ENCODE measurements at regions not wholly inside any gene's neighbourhood (a gene's known extent, or its start where the extent isn't known, plus 50 kb on each side); places are given as distances from the start of the nearest gene placed in this dataset.

DNA sequence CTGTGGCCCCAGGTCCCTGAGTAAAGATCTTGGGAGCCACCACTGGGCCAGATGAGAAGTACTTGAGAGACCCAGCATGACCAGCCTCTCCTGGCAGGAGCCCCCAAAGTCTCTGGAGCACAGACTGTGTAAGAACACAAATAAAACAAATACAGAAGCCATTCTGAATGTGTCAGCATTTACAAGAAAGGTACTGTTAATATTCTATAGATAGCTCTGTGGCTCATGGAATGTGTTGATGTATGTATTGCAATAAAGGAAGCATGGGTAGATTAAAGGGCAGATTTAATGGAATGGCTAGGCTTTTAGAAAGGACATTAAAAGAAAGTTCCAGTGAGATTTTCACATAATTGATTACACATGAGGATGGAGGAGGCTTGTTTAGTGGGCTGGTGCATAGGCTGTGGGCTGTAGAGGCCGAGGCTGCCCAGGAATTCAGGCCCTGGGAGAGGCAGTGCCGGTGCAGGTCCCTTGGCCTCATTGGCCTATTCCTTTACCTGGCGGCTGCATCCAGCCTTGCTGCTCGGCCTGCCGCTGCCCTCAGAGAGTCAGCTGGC, 127.7 kb upstream of the DLX2 start:
- ATAC-seq (ENCODE audit: low read depth) (no peak), DNase-seq (ENCODE audit: low spot score in 2 of 2) (no peak)
- H3K36me3 Mint-ChIP-seq: no peaks in the 10 kb centered on the region
- no peak overlapping the region for H3K27ac Mint-ChIP-seq
- no peak overlapping the region for H3K4me3 Mint-ChIP-seq
- H3K9me3 Mint-ChIP-seq: no peaks in the 10 kb centered on the region
- peaks cover 31% of the 10 kb centered on the region for H3K27me3 Mint-ChIP-seq
- H3K4me1 Mint-ChIP-seq: peaks cover 14% of the 10 kb centered on the region

DNA sequence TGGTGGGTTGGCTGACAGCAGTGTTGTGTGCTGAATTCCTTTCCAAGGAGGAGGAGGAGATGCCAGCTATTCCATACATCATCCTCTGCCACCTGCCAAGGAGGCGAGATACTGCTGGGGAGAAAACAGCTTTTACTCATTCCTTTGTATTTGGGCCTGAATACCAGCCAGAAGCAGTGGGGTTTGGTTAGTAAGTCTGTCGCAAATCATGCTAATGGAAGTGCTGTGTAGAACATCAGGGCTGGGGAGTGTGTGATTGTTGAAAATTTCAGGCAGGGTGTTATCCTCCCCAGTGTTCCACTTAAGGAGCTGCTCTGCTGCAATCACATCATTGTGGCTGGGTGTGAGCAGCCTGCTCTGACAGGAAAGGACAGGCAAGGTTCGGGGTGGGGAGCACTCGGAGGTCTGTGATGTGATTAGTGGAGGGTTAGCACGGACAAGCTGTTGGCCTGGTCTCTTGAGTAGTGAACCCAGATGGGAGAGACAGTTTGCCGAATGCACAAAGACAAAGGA, 128.2 kb upstream of the DLX2 start:
- ATAC-seq (ENCODE audit: low read depth) (no peak), DNase-seq (ENCODE audit: low spot score in 2 of 2) (no peak)
- Mint-ChIP-seq H3K4me3 (no peak overlapping the region), H3K27me3 (peaks cover 31% of the 10 kb centered on the region), H3K27ac (no peak overlapping the region), H3K9me3 (no peaks in the 10 kb centered on the region), H3K36me3 (no peaks in the 10 kb centered on the region), H3K4me1 (peaks cover 14% of the 10 kb centered on the region)

DNA sequence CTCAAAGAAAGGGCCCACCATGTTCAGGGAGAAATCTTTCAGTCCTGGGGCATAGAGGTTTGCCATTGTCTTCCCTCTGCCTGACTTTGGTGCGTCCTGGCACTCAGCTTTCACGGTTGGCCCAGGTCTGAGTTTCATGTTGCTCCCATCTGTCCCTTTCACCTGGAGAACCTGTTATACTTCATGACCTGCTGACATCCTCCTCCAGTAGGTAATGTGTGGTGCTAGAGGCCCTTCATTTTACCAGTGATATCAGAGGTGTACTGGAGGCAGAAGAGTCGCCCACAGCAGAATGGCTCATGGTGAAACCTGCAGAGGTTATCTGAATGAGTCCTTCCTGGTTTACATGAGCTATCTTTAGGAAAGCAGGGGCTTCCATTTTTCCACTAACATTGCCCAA, 128.8 kb upstream of the DLX2 start:
- no peak for DNase-seq (ENCODE audit: low spot score in 2 of 2)
- H3K27ac Mint-ChIP-seq: no peak overlapping the region
- peaks cover 33% of the 10 kb centered on the region for H3K27me3 Mint-ChIP-seq

DNA sequence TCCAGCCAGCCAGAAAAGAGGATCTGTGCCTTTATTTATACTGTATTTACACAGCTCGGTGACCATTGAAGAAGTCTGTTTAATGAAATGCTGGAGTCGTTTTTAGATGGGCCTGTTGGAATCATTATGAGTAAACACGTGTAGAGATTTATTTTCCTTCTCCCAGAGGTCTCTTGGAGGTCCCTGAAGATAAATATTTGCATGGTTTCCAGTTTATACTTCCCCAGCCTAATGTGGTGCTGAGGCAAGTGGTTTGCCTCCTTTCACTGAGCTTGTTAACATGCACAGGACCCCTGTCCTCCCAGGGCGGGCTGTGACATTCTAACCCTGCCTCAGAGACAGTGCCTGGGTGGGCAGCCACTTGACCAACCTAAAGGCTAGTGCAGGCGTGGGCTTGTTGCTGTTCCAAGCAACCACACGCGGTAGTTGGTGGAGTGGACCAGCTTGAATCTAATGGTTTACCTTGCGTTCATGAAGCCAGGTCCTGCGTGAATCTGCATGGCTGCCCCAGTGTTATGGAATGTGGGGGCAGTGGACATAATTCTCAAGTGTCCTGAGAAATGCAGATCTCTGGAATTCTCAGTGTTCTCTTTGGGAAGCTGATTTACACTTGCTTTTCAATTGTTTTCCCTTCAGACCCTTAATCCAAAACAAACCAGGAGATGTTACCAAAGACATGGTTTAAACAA, 130.2 kb upstream of the DLX2 start:
- Mint-ChIP-seq H3K27me3 (peaks cover 32% of the 10 kb centered on the region), H3K4me1 (peaks cover 14% of the 10 kb centered on the region), H3K36me3 (no peaks in the 10 kb centered on the region), H3K27ac (no peak overlapping the region), H3K9me3 (no peaks in the 10 kb centered on the region), H3K4me3 (no peak overlapping the region)
- DNase-seq (ENCODE audit: low spot score in 2 of 2): no peak
- ATAC-seq (ENCODE audit: low read depth): no peak

More for the DNA sequence above, 128.8 kb upstream of the DLX2 start:
- Mint-ChIP-seq H3K4me1 (peaks cover 14% of the 10 kb centered on the region), H3K36me3 (no peaks in the 10 kb centered on the region), H3K4me3 (no peak overlapping the region), H3K9me3 (no peaks in the 10 kb centered on the region)
- no peak for ATAC-seq (ENCODE audit: low read depth)

DNA sequence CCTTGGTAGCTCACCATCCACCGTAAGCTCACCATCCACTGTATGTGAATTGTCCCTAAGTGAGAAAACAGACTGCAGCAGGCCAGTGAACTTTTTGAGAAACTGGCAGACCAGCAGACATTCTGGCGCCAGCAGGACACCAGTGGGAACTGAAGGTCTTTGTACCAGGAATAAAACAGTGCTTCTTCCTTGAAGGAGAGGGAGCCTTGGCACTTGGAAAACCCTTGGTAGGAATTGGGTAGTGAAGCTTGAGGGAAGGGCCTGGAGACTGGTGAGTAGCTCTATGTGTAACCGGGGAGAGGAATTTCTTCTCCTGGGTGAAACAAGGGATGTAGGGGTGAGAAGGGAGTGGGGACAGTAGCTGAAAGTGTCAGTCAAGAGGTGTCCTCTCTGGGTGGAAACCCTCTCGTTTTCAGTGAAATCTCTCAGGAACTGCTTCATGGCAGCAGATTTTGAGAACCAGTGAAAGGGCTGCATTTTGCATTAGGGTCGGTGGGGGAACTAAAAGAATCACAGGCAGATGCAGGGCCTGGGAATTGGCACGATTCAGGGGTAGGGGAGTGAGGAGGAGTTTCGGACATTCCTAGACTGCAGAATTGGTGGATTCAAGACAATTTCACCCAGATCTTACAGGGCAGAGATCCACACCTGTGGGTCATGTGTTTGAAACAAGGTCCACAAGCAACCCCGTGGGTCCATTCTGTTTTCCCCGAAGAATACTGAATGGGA, 131.5 kb upstream of the DLX2 start:
- peaks cover 14% of the 10 kb centered on the region for H3K4me1 Mint-ChIP-seq
- ATAC-seq (ENCODE audit: low read depth) (no peak), DNase-seq (ENCODE audit: low spot score in 2 of 2) (no peak)
- no peak overlapping the region for H3K27ac Mint-ChIP-seq
- peaks cover 30% of the 10 kb centered on the region for H3K27me3 Mint-ChIP-seq
- no peaks in the 10 kb centered on the region for H3K36me3 Mint-ChIP-seq
- peak overlapping the region; percentile 69 for H3K4me3 Mint-ChIP-seq
- H3K9me3 Mint-ChIP-seq: no peaks in the 10 kb centered on the region

DNA sequence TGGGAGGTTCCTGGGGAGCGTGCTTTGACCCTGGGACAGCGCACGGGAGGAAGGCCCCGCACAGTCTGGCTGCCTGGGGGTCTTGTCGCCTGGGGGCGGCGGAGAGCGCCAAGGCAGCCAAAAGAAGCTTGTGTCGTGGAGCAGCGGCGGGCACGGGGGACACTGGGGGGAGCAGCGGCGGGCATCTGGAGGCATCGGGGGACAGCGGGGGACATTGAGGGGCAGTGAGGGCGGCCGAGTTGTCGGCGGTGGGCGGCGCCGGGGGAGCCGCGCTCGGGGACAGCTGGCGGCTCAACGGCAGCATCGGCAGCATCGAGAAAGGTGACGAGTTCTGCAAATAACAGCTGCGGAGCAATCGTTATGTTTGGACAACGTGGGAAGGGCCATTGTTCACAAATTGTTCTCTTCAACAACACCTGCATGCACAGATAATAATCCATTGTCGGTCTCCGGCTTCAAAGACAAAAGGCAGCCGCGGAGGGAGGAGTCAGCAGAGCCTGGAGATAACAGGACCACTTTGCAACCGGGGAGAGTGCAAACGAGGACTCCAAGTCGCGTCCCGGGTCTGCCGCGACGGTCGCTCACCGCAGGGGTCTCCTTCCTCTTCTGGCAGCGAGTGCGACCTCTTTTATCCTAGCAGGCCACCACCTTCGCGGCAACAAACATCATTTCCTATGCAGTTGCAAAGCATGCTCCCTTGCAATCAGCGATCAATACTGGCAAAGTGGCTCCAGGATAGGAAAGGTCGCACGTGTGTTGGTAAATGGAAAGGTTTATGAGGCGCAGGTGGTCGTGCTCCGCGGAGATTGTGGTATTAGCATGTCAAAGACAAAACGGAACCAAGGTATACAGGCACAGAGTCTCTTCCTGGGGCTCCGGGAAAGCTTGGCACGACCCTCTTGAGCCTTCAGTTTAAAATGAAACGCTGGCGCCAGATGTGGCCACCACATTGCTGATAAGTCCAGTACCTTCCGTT, 132.3 kb upstream of the DLX2 start:
- Mint-ChIP-seq H3K9me3 (no peaks in the 10 kb centered on the region), H3K27me3 (peaks cover 28% of the 10 kb centered on the region), H3K4me1 (peaks cover 14% of the 10 kb centered on the region), H3K4me3 (peak overlapping the region; percentile 69), H3K27ac (no peak overlapping the region), H3K36me3 (no peaks in the 10 kb centered on the region)
- ATAC-seq (ENCODE audit: low read depth) (no peak), DNase-seq (ENCODE audit: low spot score in 2 of 2) (no peak)

DNA sequence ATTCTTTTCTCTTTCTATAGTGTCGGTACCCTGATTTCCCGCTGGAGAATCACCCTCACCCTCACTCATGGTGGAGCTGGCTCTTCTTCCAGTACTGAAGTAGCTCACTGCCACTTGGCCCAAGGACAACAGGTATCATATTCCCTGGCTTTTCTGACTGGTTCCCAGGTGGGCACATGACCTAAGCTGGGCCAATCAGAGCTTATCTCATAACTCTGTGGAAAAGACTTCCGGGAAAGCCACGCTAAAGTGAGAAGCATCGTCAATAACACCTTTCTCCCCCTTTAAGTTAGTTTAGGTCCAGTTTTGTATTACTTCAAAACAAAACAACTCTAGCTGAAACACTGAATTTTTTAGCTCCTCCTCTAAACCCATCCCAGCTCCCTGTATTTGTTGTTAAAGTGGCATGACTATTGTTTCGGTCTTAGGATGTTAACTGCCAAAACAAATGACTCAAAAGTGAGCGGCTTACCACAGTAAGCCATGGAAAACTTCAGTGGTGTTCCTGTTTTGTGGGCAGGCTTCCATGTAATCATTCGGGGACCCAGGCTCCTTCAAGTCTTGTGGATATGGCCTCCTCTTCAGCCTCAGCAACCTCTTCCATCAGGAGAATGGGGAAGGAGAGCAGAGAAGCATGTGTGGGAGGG, 137.4 kb upstream of the DLX2 start:
- no peaks in the 10 kb centered on the region for H3K36me3 Mint-ChIP-seq
- H3K4me3 Mint-ChIP-seq: no peak overlapping the region
- H3K27ac Mint-ChIP-seq: no peak overlapping the region
- no peak for ATAC-seq (ENCODE audit: low read depth)
- H3K27me3 Mint-ChIP-seq: peaks cover 20% of the 10 kb centered on the region
- DNase-seq (ENCODE audit: low spot score in 2 of 2): no peak
- no peaks in the 10 kb centered on the region for H3K9me3 Mint-ChIP-seq
- H3K4me1 Mint-ChIP-seq: peaks cover 3% of the 10 kb centered on the region

DNA sequence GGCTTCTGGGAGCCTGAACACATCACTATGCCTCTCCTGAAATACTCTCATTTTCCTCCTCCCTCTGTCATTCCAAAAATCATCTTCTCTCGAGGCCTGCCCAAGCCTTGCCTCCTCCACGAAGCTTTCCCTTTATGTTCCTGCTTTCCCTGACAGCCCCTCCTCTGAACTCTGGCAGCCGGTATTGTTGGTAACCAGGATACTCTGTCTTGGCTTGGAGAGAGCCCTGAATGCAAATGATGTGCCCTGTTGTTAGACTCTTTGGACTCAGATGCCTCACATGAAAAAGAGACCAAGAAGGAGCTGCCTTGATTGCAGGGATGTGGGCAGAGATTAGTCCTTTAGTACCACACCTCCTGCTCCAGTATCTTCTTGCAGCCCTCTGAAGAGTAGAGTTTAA, 138.5 kb upstream of the DLX2 start:
- no peaks in the 10 kb centered on the region for H3K4me1 Mint-ChIP-seq

DNA sequence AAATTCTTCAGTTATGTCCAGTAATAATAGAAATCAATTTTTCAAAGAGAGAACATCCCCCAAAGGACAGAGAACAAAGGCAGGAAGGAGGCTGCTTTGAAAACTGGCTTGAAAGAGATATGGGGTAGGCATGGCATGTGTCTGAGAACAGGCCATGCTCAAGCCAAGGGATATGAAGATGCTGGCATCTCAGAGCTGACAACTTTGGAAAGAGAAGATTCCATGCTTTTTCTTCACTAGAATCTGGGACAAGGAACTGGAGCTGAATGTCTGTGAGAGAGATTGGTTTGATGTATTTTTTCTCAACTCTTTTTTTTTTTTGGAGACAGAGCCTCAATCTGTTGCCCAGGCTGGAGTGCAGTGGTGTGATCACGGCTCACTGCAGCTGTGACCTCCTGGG, 139.8 kb upstream of the DLX2 start:
- ATAC-seq (ENCODE audit: low read depth): no peak
- Mint-ChIP-seq H3K36me3 (no peaks in the 10 kb centered on the region), H3K4me3 (no peak overlapping the region), H3K4me1 (no peaks in the 10 kb centered on the region), H3K9me3 (no peaks in the 10 kb centered on the region), H3K27ac (no peak overlapping the region), H3K27me3 (peaks cover 19% of the 10 kb centered on the region)
- DNase-seq (ENCODE audit: low spot score in 2 of 2): no peak

More for the DNA sequence above, 138.5 kb upstream of the DLX2 start:
- Mint-ChIP-seq H3K9me3 (no peaks in the 10 kb centered on the region), H3K27ac (no peak overlapping the region), H3K4me3 (no peak overlapping the region), H3K36me3 (no peaks in the 10 kb centered on the region), H3K27me3 (peaks cover 19% of the 10 kb centered on the region)
- DNase-seq (ENCODE audit: low spot score in 2 of 2): no peak
- no peak for ATAC-seq (ENCODE audit: low read depth)

DNA sequence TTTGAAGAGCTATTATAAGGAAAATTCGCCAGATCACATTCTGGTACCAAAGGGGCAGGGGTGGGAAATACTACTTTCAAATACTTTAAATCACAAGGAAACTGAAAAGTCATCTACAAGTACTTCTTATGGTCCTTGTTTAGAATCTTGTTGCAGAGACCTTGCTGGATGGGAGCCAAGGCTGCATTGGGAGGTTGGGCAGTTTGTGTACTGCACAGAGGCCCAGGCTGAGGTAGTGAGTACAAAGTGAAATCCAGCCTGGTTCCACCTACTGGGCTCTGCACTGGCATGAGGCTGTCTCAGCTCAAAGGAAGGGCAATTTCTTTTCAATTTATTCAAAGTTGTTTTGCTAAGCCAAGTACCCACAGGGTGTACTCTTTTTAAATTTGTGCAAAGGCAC, 140.3 kb upstream of the DLX2 start:
- ATAC-seq (ENCODE audit: low read depth) (no peak), DNase-seq (ENCODE audit: low spot score in 2 of 2) (no peak)
- Mint-ChIP-seq H3K4me3 (no peak overlapping the region), H3K27ac (no peak overlapping the region), H3K27me3 (peaks cover 18% of the 10 kb centered on the region), H3K9me3 (no peaks in the 10 kb centered on the region), H3K36me3 (no peaks in the 10 kb centered on the region), H3K4me1 (no peaks in the 10 kb centered on the region)

DNA sequence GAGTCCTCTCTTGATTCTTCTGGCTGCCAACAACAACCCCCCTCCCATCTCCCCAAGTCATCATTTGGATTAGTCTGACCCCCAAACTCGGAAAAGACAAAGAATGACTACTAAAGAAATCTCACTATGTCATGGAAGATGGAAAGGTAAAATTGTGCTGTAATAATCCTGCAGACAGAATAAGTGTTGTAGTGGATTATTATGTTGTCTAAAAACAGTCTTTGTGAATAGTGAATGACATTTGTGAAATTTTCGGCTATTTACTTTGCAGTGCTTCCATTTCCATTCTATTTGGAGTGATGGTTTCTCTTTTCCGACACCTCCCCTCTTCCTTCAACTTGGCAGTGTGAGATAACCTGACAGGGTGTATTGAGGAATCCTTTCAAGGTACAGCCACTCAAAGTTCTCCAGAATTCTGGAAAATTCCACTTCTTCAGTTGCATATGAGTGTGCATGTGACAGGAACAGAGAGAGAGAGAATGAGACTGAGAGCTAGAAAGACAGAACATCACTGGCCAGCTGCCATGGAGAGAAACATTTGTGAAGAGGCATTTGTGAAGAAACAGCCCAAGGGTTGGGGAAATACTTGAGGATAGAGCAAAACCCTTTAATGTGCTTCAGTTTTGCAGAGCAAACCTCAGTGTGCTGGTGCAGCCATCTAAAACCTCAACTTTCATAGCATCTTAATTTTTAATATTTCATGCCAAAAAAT, 141.9 kb upstream of the DLX2 start:
- peaks cover 16% of the 10 kb centered on the region for H3K27me3 Mint-ChIP-seq
- H3K36me3 Mint-ChIP-seq: no peaks in the 10 kb centered on the region
- no peak for ATAC-seq (ENCODE audit: low read depth)
- DNase-seq (ENCODE audit: low spot score in 2 of 2): no peak
- no peak overlapping the region for H3K4me3 Mint-ChIP-seq
- no peaks in the 10 kb centered on the region for H3K9me3 Mint-ChIP-seq
- no peak overlapping the region for H3K27ac Mint-ChIP-seq
- no peaks in the 10 kb centered on the region for H3K4me1 Mint-ChIP-seq

DNA sequence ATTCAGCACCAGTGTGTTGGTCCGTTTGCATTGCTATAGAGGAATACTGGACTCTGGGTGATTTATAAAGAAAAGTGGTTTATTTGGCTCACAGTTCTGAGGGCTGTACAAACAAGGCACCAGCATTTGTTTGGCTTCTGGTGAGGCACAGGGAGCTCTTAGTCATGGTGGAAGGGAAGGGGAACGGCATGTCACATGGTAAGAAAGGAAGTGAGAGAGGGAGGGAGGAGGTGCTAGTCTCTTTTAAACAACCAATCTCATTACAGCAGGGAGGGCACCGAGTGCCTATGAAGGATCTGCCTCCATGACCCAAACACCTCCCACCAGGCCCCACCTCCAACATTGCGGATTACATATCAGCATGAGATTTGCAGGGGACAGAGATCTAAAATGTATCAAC, 143.9 kb upstream of the DLX2 start:
- Mint-ChIP-seq H3K27me3 (peaks cover 9% of the 10 kb centered on the region), H3K27ac (no peak overlapping the region), H3K4me3 (no peak overlapping the region), H3K36me3 (no peaks in the 10 kb centered on the region), H3K4me1 (no peaks in the 10 kb centered on the region), H3K9me3 (no peaks in the 10 kb centered on the region)
- ATAC-seq (ENCODE audit: low read depth) (no peak), DNase-seq (ENCODE audit: low spot score in 2 of 2) (no peak)

DNA sequence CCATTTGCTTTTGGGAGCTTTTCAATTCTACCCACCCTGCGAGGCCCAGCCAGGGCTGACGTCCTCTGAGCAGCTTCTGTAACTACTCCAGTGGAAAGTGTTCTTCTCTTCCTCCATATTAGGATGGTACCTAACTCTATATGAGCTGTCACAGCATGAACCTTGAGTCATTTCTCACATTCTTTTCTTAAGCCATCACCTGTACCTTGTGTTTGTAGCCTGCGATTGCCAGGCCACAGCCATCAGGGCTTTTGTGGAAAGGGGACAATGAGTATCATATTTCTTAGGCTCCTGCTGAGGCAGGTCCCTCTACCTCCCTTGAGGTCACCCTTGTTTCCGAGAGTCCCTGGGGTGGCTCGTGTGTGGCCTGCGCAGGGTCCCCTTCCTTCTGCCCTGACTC, 144.5 kb upstream of the DLX2 start:
- no peak for ATAC-seq (ENCODE audit: low read depth)
- H3K4me3 Mint-ChIP-seq: no peak overlapping the region
- no peak overlapping the region for H3K27ac Mint-ChIP-seq
- DNase-seq (ENCODE audit: low spot score in 2 of 2): no peak
- peaks cover 8% of the 10 kb centered on the region for H3K27me3 Mint-ChIP-seq
- no peaks in the 10 kb centered on the region for H3K36me3 Mint-ChIP-seq
- H3K9me3 Mint-ChIP-seq: no peaks in the 10 kb centered on the region
- H3K4me1 Mint-ChIP-seq: no peaks in the 10 kb centered on the region
